Brain microvascular endothelial cell (primary cell): ENCODE measurements at regions not wholly inside any gene's neighbourhood (a gene's known extent, or its start where the extent isn't known, plus 50 kb on each side); places are given as distances from the start of the nearest gene placed in this dataset.

ENCODE experiments used
- DNase-seq: peaks from one replicate; pipeline ENCODE4 v3.0.0-alpha.2; 2020
- H3K27ac ChIP-seq: fragments of 250-450 bp; sonication (Bioruptor Pico); 2 replicates; pipeline ENCODE4 v1.5.1; 2020; ENCODE audit warnings: mild to moderate bottlenecking, moderate library complexity
- H3K27me3 ChIP-seq: fragments of 250-450 bp; sonication (Bioruptor Pico); replicated peaks from 2 replicates; pipeline ENCODE4 v1.5.1; 2020; ENCODE audit warnings: mild to moderate bottlenecking
- H3K36me3 ChIP-seq: fragments of 250-450 bp; sonication (Bioruptor Pico); replicated peaks from 2 replicates; pipeline ENCODE4 v1.5.1; 2020; ENCODE audit warnings: mild to moderate bottlenecking
- H3K4me3 ChIP-seq: 2 replicates; pipeline ENCODE4 v1.5.1; 2011; ENCODE audit warnings: low read depth, mild to moderate bottlenecking, control low read depth, low read length, moderate library complexity
- CTCF ChIP-seq: IDR thresholded peaks from 2 replicates; pipeline ENCODE4 v1.5.1; 2011; ENCODE audit warnings: low read depth, mild to moderate bottlenecking, moderate library complexity, low read length, control low read depth, inconsistent platforms; ENCODE audit errors: missing control alignments
- in situ Hi-C: cut with HindIII; loops from 2 replicates; pipeline ENCODE4 v1.10.0; 2017; ENCODE audit warnings: low sequenced_read_pairs, low pct_ligation_motif_present

DNA sequence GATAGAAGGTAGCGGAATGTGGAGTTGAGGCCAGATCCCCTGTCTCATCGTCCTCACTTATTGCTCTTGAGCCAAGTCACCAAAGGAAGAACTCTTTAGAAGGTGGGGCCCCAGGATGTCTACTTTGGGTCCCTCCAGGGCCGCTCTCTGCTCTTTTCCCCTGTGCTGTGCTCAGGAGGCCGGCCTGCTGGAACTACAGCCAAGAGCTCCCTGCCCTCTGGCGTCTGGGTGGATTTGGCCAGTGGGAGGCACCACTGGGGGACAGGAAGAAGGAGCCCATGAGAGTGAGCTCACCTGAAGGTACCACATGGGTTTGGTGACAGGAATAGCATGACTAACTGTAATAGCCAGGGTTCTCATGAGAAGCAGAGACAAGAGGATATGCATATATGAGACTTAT is 97.7 kb upstream of the FAM180A start:
- no peaks in the 10 kb centered on the region for H3K36me3 ChIP-seq
- no peak for DNase-seq
- no peak for TF ChIP-seq CTCF
- no peaks in the 10 kb centered on the region for H3K27me3 ChIP-seq
- H3K4me3 ChIP-seq = no peak overlapping the region
- no peak overlapping the region for H3K27ac ChIP-seq
- in situ Hi-C loops = loop anchor here (25.0 kb wide), 1 partner anchor 166 kb away; no protein-coding TSS in a partner anchor

- no peaks in the 10 kb centered on the region for H3K27me3 ChIP-seq
- no peaks in the 10 kb centered on the region for H3K36me3 ChIP-seq
- no peak overlapping the region for H3K27ac ChIP-seq
- DNase-seq = no peak
- TF ChIP-seq CTCF = no peak
- no peak overlapping the region for H3K4me3 ChIP-seq
- in situ Hi-C loops = loop anchor here (25.0 kb wide), 1 partner anchor 167 kb away; no protein-coding TSS in a partner anchor
These were observed 96.9 kb upstream of the FAM180A start for GRCh38 chr7:135845415-135846075.

DNA sequence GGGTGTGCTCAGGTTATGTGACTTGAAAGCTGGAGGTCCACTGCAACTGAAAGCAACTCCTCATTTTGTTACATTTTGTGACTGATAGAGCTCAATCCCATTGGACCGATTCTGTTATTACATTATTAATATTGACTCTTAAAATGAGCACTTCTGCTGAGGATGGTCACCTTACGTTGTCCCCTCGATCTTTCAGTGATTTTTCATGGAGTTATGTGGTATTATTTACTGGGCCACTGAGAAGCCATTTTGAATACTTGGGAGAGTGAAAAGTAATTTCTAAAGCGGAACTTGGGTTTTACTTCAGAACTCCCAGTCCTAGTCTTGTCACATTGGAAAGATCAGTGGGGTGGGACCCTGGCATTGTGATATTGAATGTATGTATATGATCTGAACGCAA is 96.3 kb upstream of the FAM180A start:
- Histone ChIP-seq H3K27ac (no peak overlapping the region), H3K27me3 (no peaks in the 10 kb centered on the region), H3K4me3 (no peak overlapping the region), H3K36me3 (no peaks in the 10 kb centered on the region)
- no peak for TF ChIP-seq CTCF
- in situ Hi-C loops = loop anchor here (25.0 kb wide), 1 partner anchor 167 kb away; no protein-coding TSS in a partner anchor
- DNase-seq = no peak

- in situ Hi-C loops = loop anchor here (25.0 kb wide), 1 partner anchor 169 kb away; no protein-coding TSS in a partner anchor
- DNase-seq = no peak
- Histone ChIP-seq H3K27me3 (no peaks in the 10 kb centered on the region), H3K27ac (no peak overlapping the region), H3K36me3 (no peaks in the 10 kb centered on the region), H3K4me3 (no peak overlapping the region)
- no peak for TF ChIP-seq CTCF
These were observed 94.6 kb upstream of the FAM180A start for GRCh38 chr7:135843214-135843613.

DNA sequence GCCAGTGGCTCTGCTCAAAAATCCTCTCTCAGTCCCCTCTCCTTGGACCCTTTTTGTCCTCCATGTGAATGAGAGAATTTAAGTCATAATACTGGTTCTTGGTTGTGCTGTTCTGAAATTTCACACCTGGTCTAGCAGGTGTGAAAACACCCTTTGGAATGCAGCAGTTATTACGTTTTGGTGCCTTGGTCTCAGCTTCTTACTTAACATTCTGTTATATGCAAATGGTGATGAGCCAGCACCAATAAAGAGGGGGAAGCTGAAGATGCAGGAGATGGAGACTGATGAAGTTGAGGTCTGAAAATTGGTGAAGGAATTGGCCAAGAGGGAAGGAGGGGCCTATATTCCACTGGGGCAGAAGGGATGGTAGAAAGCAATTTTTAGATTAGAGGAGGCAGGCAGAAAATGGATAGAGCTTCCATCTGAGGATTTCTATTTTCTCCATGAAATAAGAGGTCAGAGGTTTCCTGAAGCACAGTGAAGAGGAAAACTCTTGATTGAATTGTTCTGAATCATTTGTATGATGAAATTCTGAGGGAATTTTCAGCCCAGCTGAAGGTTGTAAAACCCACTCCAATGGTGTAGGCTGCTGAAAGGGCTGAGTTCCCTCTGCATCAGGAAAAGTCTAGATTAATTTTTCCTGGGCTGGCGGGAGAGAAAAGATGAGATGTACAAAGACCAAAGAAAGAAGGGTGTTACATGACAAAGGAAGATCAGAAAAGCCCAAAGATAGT is 94.0 kb upstream of the FAM180A start:
- Histone ChIP-seq H3K4me3 (no peak overlapping the region), H3K36me3 (no peaks in the 10 kb centered on the region), H3K27ac (no peak overlapping the region), H3K27me3 (no peaks in the 10 kb centered on the region)
- in situ Hi-C loops = loop anchor here (25.0 kb wide), 1 partner anchor 170 kb away; no protein-coding TSS in a partner anchor
- no peak for TF ChIP-seq CTCF
- DNase-seq = no peak
